Stimulated activated CD4-positive, alpha-beta T cell treated with anti-CD3 and anti-CD28 coated beads, TNF-alpha, amount 100 ng/mL, for 4 hours (primary cell): ENCODE measurements at regions not wholly inside any gene's neighbourhood (a gene's known extent, or its start where the extent isn't known, plus 50 kb on each side); places are given as distances from the start of the nearest gene placed in this dataset.
"Not testable (repeated sequence)": the region's sequence is repeated elsewhere in the genome, so short reads cannot be mapped to it uniquely, and the experiment has no call there.

Experiments
- DNase-seq, 3 experiments: peaks; one replicate each; pipeline ENCODE4 v3.0.0-alpha.2; 2020; ENCODE audit warnings: low read depth in 3 of 3

- no peak for DNase-seq
Measured at GRCh38 chr18:40159141-40160017, 1795.7 kb upstream of the PIK3C3 start.

DNA sequence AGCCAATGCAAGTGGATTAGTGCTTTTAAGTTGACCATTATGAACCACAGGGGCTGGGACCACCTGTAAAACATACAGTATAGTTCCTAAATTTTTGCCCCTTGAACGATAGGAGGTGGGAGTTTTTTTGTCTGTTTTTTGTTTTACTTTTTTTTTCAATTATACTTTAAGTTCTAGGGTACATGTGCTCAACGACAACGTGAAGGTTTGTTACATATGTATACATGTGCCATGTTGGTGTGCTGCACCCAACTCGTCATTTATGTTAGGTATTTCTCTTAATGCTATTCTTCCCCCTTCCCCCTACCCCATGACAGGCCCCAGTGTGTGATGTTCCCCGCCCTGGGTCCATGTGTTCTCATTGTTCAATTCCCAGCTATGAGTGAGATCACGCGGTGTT is 1797.9 kb upstream of the PIK3C3 start:
- DNase-seq: no peak

GRCh38 chr18:40152859-40153258 is 1802.2 kb upstream of the PIK3C3 start:
- no peak for DNase-seq

DNA sequence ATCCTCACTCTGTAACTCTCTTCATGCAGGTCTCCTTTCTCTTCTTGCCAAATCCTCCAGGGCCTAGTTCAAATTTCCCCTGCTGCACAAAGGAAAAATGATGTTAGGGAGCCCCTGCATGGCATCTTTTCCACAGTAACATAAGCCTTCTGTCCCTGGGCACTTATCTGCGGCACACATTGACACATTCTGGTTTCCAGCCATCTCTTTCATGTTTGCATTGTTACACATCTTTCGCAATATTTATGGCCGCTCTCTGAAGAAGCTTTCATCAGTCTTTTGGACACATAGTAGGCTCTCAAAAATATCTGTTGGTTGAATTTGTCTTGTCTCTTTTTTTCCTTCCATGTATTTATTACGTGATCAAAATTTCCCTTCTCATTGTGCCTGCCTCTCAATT is 1806.1 kb upstream of the PIK3C3 start:
- DNase-seq: no peak

GRCh38 chr18:40133253-40133652 is 1821.8 kb upstream of the PIK3C3 start:
- DNase-seq: no peak

DNA sequence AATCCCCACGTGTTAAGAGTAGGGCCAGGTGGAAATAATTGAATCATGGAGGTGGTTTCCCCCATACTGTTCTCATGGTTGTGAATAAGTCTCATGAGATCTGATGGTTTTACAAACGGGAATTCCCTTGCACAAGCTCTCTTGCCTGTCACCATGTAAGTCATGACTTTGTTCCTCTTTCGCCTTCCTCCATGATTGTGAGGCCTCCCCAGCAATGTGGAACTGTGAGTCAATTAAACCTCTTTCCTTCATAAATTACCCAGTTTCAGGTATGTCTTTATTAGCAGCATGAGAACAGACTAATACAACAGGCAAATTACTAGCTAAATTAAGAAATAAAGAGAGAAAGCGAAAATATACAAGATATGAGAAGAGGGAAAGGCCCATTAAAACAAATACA is 1822.6 kb upstream of the PIK3C3 start:
- DNase-seq: not testable (repeated sequence)

GRCh38 chr18:40124107-40124506 is 1830.9 kb upstream of the PIK3C3 start:
- DNase-seq: no peak

DNA sequence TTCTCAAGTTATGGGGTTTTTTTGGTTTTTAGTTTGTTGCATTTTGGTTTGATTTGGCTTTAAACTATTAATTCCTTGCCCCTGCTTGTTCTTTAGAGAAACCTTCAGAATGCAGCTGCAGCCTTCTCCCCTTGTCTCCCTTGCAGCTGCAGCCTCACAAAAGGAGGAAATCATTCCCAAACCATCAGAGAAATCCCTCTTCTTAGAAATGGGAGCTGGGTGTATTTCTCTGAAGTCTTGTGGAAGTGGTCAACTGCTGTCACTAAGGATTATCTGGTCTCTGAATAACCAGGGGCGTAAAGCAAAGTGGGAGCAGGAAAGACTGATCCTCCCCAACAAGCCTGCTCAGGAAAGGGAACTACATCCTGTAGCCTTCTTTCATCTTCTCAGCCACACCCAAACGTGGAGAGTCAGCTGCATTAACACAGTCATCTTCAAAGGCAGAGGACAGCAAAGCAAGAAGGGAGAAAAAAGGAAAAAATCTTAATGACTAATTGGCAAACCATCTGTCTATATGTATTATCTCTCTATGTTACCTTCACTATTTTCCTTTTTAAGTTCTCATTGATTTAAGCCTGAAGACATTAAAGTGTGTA is 1834.1 kb upstream of the PIK3C3 start:
- DNase-seq: no peak

- DNase-seq: no peak
Measured at GRCh38 chr18:40120356-40120755, 1834.7 kb upstream of the PIK3C3 start.

DNA sequence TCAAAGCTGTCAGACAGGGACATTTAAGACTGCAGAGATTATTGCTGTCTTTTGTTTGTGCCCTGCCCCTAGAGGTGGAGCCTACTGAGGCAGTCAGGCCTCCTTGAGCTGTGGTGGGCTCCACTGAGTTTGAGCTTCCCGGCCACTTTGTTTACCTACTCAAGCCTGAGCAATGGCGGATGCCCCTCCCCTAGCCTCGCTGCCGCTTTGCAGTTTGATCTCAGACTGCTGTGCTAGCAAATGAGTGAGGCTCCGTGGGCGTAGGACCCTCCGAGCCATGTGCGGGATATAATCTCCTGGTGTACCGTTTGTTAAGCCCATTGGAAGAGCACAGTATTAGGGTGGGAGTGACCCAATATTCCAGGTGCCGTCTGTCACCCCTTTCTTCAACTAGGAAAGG is 1835.5 kb upstream of the PIK3C3 start:
- not testable (repeated sequence) for DNase-seq

GRCh38 chr18:40110455-40110854 is 1844.6 kb upstream of the PIK3C3 start:
- DNase-seq: no peak

GRCh38 chr18:40109252-40110049 is 1845.6 kb upstream of the PIK3C3 start:
- DNase-seq: no peak

DNA sequence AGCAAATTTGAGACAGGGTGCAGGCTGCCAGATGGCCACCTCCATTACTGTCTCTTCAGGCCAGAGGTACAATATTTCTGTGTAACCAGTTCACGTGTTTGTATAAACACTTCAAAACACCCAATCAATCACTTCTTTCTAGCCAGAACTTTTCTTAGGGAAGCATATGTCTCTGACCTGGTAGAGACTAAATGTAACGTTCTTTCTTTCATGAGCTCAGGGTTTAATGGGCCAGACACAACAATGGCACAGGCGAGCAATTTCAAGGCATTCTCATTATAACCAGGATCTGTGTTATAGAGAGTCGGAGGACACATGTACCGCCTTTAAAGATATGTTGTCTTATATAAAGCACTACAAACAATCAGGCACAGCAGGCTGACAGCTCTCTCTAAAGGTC is 1846.4 kb upstream of the PIK3C3 start:
- no peak for DNase-seq

DNA sequence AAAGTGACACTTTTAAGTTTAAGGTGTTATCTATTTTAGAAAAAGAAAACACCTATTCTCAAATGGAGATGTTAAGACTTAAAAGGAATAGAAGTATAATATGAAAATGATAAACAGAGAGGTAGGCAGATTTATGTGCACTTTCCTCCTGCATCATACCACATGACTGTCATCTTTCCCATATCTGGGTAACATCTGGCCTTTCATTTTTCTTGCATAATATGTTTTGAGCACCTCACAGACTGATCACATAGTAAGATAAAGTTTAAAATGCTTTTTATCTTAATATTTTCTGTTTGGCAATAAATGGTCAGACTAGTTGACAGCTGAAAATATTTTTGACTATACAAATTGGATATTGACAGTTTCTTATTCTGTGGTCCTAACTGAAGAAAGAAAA is 1852.1 kb upstream of the PIK3C3 start:
- no peak for DNase-seq

DNA sequence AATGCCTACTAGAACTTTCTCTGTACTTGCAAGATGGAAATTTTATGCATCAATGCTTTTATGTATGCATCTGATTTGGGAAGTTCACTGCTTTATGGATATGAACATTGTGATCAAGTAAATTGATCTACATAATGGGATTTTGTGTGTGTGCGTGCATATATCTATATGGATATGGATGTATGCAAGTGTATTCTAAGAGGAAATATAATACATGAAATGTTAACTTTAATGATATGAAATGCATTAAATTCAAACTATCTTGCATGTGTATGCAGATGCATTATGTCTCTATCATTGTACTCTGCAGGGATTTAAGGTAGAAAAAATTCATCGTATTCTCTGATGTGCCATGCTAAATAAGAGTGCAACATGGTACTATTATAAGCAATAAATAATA is 1855.4 kb upstream of the PIK3C3 start:
- no peak for DNase-seq

GRCh38 chr18:40096675-40097074 is 1858.4 kb upstream of the PIK3C3 start:
- no peak for DNase-seq

- no peak for DNase-seq
Measured at GRCh38 chr18:40094441-40094840, 1860.6 kb upstream of the PIK3C3 start.

GRCh38 chr18:40088130-40088529 is 1866.9 kb upstream of the PIK3C3 start:
- no peak for DNase-seq

- DNase-seq: no peak
Measured at GRCh38 chr18:40079786-40080185, 1875.2 kb upstream of the PIK3C3 start.

GRCh38 chr18:40075616-40076015 is 1879.4 kb upstream of the PIK3C3 start:
- DNase-seq: no peak

- no peak for DNase-seq
Measured at GRCh38 chr18:40072761-40073160, 1882.3 kb upstream of the PIK3C3 start.

DNA sequence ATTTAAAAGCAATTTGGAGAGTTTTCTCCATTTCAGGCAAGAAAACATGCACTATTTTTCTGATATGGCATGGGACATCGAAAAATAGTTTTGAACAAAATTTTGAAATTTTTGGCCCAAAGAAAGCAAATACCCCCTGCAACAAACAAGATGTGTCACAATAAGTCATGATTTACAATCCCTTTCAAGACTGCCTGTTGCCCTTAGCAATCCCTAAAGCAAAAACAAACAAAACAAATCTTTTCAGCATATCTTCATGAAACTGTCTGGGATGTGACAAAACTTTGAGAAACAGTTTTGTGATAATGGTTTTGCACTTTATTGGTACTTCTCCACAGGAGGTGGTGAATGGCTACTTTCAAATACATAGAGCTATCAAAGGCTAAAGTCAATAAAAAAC is 1888.7 kb upstream of the PIK3C3 start:
- DNase-seq: no peak

- DNase-seq: no peak
Measured at GRCh38 chr18:40063488-40063887, 1891.5 kb upstream of the PIK3C3 start.
